Fibroblast of lung (primary cell): ENCODE measurements at regions not wholly inside any gene's neighbourhood (a gene's known extent, or its start where the extent isn't known, plus 50 kb on each side); places are given as distances from the start of the nearest gene placed in this dataset.

ENCODE experiments used
- CTCF ChIP-seq, 2 donors: IDR thresholded peaks in 1 of 2; conservative IDR thresholded peaks in 1 of 2; 1 replicate in 1 of 2; 2 replicates in 1 of 2; pipeline ENCODE4 v1.5.1; 2011 to 2012; ENCODE audit warnings: low read length in 2 of 2, control low read depth in 1 of 2, inconsistent platforms in 1 of 2, low read depth in 1 of 2, mild to moderate bottlenecking in 1 of 2
- EZH2 ChIP-seq: IDR thresholded peaks from 2 replicates; pipeline ENCODE4 v1.5.1; 2012; ENCODE audit warnings: low read length, control low read depth, mild to moderate bottlenecking; ENCODE audit errors: missing control alignments

GRCh38 chr9:91127653-91128052 lies 234.1 kb downstream of the AUH start:
- TF ChIP-seq CTCF (conservative IDR thresholded peaks at IDR 0.05 in 1 of 2, IDR thresholded peaks at IDR 0.05 in 1 of 2; ENCODE audit: low read depth in 1 of 2, low read length in 2 of 2) (no peak), EZH2 (no peak)
